Tibial nerve (tissue), 4 donors: ENCODE measurements at regions not wholly inside any gene's neighbourhood (a gene's known extent, or its start where the extent isn't known, plus 50 kb on each side); places are given as distances from the start of the nearest gene placed in this dataset.

Source experiments
- CTCF ChIP-seq, 5 experiments: fragments of 200-600 bp in 3 of 5; fragments of 450-650 bp in 2 of 5; sonication (generic) in 3 of 5; IDR thresholded peaks; one replicate each; pipeline ENCODE4 v1.5.1; 2016 to 2019; ENCODE audit warnings: antibody characterized with exemption in 5 of 5, mild to moderate bottlenecking in 3 of 5, moderate library complexity in 2 of 5
- EP300 ChIP-seq, 2 donors: sonication (generic); formaldehyde crosslinking; IDR thresholded peaks; one replicate each; pipeline ENCODE4 v1.6.1; 2017; ENCODE audit warnings: antibody characterized with exemption in 2 of 2, mild to moderate bottlenecking in 1 of 2
- POLR2A ChIP-seq, 2 donors: fragments of 450-650 bp; IDR thresholded peaks; one replicate each; pipeline ENCODE4 v1.6.1; 2017; ENCODE audit warnings: antibody characterized with exemption in 2 of 2, mild to moderate bottlenecking in 2 of 2, moderate library complexity in 2 of 2

GRCh38 chr7:155874411-155874810 lies 62.1 kb upstream of the SHH start:
- no peak for TF ChIP-seq CTCF (IDR thresholded peaks at IDR 0.05)
- TF ChIP-seq POLR2A (IDR thresholded peaks at IDR 0.05) = no peak
- no peak for TF ChIP-seq EP300 (IDR thresholded peaks at IDR 0.05)
